Neural crest cell (in vitro differentiated cells): ENCODE measurements at regions not wholly inside any gene's neighbourhood (a gene's known extent, or its start where the extent isn't known, plus 50 kb on each side); places are given as distances from the start of the nearest gene placed in this dataset.

Experiments used
- DNase-seq: peaks from one replicate; pipeline ENCODE4 v3.0.0; 2021; ENCODE audit warnings: low read depth, mixed read lengths, low spot score
- H3K27ac Mint-ChIP-seq: one replicate; pipeline ENCODE4 v1.8.0; 2021; ENCODE audit warnings: mild to moderate bottlenecking, mixed read lengths; ENCODE audit not compliant: unreplicated experiment
- H3K27me3 Mint-ChIP-seq: 2 replicates; pipeline ENCODE4 v1.8.0; 2021; ENCODE audit warnings: low read depth, mild to moderate bottlenecking, mixed read lengths
- H3K36me3 Mint-ChIP-seq: 2 replicates; pipeline ENCODE4 v1.8.0; 2021; ENCODE audit warnings: low read depth, mild to moderate bottlenecking, mixed read lengths
- H3K4me1 Mint-ChIP-seq: 2 replicates; pipeline ENCODE4 v1.8.0; 2021; ENCODE audit warnings: mixed read lengths
- H3K4me3 Mint-ChIP-seq: one replicate; pipeline ENCODE4 v1.8.0; 2021; ENCODE audit warnings: mild to moderate bottlenecking, mixed read lengths
- H3K9me3 Mint-ChIP-seq: 2 replicates; pipeline ENCODE4 v1.8.0; 2021; ENCODE audit warnings: mixed read lengths
- CTCF ChIP-seq: fragments of 200-600 bp; sonication (generic); conservative IDR thresholded peaks from 2 replicates; pipeline ENCODE4 v1.5.0; 2021; ENCODE audit warnings: antibody characterized with exemption, mild to moderate bottlenecking

DNA sequence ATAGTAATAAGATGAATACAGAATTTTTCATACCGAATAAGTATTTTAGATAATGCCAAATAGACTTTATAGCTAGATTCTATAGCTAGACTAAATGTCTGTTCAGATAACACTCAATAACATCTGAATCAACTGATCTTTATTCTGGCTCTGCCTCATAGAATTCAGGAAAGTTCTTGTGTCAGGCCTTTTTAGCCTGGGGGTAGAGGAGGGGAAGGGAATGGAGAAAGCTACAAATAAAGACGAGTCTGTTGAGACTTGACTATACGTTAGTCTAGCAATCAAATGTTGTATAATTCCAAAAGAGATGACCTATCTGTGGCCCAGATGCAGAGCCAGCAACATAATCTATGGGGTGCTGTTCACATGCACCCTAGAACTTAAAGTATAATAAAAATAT lies 106.6 kb upstream of the ABI3BP start:
- peaks cover 6% of the 10 kb centered on the region for H3K27me3 Mint-ChIP-seq
- DNase-seq: no peak
- no peak overlapping the region for H3K27ac Mint-ChIP-seq
- no peaks in the 10 kb centered on the region for H3K9me3 Mint-ChIP-seq
- TF ChIP-seq CTCF: no peak
- H3K4me1 Mint-ChIP-seq: peaks cover 16% of the 10 kb centered on the region
- H3K4me3 Mint-ChIP-seq: no peak overlapping the region
- H3K36me3 Mint-ChIP-seq: no peaks in the 10 kb centered on the region

- Mint-ChIP-seq H3K27me3 (no peaks in the 10 kb centered on the region), H3K4me1 (peaks cover 16% of the 10 kb centered on the region), H3K27ac (no peak overlapping the region), H3K4me3 (no peak overlapping the region), H3K36me3 (no peaks in the 10 kb centered on the region), H3K9me3 (no peaks in the 10 kb centered on the region)
- DNase-seq: no peak
- TF ChIP-seq CTCF: no peak
Measured at GRCh38 chr3:101096444-101096843, 103.2 kb upstream of the ABI3BP start.

- Mint-ChIP-seq H3K4me3 (no peak overlapping the region), H3K27me3 (no peaks in the 10 kb centered on the region), H3K4me1 (peaks cover 16% of the 10 kb centered on the region), H3K9me3 (no peaks in the 10 kb centered on the region), H3K36me3 (no peaks in the 10 kb centered on the region), H3K27ac (no peak overlapping the region)
- no peak for DNase-seq
- no peak for TF ChIP-seq CTCF
Measured at GRCh38 chr3:101095693-101096430, 102.6 kb upstream of the ABI3BP start.

GRCh38 chr3:101091489-101091888 lies 98.3 kb upstream of the ABI3BP start:
- Mint-ChIP-seq H3K9me3 (no peaks in the 10 kb centered on the region), H3K27me3 (no peaks in the 10 kb centered on the region), H3K4me1 (no peaks in the 10 kb centered on the region), H3K4me3 (no peak overlapping the region), H3K36me3 (no peaks in the 10 kb centered on the region), H3K27ac (no peak overlapping the region)
- no peak for TF ChIP-seq CTCF
- DNase-seq: no peak

- DNase-seq: no peak
- Mint-ChIP-seq H3K27ac (no peak overlapping the region), H3K9me3 (no peaks in the 10 kb centered on the region), H3K4me1 (no peaks in the 10 kb centered on the region), H3K27me3 (no peaks in the 10 kb centered on the region), H3K4me3 (no peak overlapping the region), H3K36me3 (no peaks in the 10 kb centered on the region)
- no peak for TF ChIP-seq CTCF
Measured at GRCh38 chr3:101085752-101086151, 92.5 kb upstream of the ABI3BP start.
